ENCODE measurements at regions not wholly inside any gene's neighbourhood (a gene's known extent, or its start where the extent isn't known, plus 50 kb on each side); places are given as distances from the start of the nearest gene placed in this dataset.

- H3K4me3 ChIP-seq (replicated peaks; ENCODE audit: insufficient read depth, low read length), result no peak overlapping the region
- TF ChIP-seq SPI1 (IDR thresholded peaks at IDR 0.05; ENCODE audit: borderline replicate concordance, low read depth), result no peak
- TF ChIP-seq POLR2AphosphoS5 (IDR thresholded peaks at IDR 0.05; ENCODE audit: low read depth), result no peak
- TF ChIP-seq, protein P1, sequence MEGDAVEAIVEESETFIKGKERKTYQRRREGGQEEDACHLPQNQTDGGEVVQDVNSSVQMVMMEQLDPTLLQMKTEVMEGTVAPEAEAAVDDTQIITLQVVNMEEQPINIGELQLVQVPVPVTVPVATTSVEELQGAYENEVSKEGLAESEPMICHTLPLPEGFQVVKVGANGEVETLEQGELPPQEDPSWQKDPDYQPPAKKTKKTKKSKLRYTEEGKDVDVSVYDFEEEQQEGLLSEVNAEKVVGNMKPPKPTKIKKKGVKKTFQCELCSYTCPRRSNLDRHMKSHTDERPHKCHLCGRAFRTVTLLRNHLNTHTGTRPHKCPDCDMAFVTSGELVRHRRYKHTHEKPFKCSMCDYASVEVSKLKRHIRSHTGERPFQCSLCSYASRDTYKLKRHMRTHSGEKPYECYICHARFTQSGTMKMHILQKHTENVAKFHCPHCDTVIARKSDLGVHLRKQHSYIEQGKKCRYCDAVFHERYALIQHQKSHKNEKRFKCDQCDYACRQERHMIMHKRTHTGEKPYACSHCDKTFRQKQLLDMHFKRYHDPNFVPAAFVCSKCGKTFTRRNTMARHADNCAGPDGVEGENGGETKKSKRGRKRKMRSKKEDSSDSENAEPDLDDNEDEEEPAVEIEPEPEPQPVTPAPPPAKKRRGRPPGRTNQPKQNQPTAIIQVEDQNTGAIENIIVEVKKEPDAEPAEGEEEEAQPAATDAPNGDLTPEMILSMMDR (IDR thresholded peaks at IDR 0.05; ENCODE audit: insufficient read depth, low read length), result no peak
- TF ChIP-seq GABPA (IDR thresholded peaks at IDR 0.05; ENCODE audit: low read depth), result no peak
- TF ChIP-seq, protein P2, sequence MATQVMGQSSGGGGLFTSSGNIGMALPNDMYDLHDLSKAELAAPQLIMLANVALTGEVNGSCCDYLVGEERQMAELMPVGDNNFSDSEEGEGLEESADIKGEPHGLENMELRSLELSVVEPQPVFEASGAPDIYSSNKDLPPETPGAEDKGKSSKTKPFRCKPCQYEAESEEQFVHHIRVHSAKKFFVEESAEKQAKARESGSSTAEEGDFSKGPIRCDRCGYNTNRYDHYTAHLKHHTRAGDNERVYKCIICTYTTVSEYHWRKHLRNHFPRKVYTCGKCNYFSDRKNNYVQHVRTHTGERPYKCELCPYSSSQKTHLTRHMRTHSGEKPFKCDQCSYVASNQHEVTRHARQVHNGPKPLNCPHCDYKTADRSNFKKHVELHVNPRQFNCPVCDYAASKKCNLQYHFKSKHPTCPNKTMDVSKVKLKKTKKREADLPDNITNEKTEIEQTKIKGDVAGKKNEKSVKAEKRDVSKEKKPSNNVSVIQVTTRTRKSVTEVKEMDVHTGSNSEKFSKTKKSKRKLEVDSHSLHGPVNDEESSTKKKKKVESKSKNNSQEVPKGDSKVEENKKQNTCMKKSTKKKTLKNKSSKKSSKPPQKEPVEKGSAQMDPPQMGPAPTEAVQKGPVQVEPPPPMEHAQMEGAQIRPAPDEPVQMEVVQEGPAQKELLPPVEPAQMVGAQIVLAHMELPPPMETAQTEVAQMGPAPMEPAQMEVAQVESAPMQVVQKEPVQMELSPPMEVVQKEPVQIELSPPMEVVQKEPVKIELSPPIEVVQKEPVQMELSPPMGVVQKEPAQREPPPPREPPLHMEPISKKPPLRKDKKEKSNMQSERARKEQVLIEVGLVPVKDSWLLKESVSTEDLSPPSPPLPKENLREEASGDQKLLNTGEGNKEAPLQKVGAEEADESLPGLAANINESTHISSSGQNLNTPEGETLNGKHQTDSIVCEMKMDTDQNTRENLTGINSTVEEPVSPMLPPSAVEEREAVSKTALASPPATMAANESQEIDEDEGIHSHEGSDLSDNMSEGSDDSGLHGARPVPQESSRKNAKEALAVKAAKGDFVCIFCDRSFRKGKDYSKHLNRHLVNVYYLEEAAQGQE (IDR thresholded peaks at IDR 0.05; ENCODE audit: insufficient replicate concordance, low read depth), result no peak
- no peaks in the 10 kb centered on the region for H3K27me3 ChIP-seq (ENCODE audit: insufficient read depth, poor library complexity, severe bottlenecking)
- no peak for DNase-seq (ENCODE audit: low read depth in 1 of 2, low spot score in 1 of 2)
- no peak overlapping the region for H3K27ac ChIP-seq (replicated peaks)
Observed at GRCh38 chr2:239791526-239792404, 233.4 kb downstream of the NDUFA10 start.

- no peaks in the 10 kb centered on the region for H3K27me3 ChIP-seq (ENCODE audit: insufficient read depth, poor library complexity, severe bottlenecking)
- H3K27ac ChIP-seq (replicated peaks), result no peak overlapping the region
- H3K4me3 ChIP-seq (replicated peaks; ENCODE audit: insufficient read depth, low read length), result no peak overlapping the region
- DNase-seq (ENCODE audit: low read depth in 1 of 2, low spot score in 1 of 2), result peak in 1 of 2 experiments; percentile 7
- TF ChIP-seq, protein P1 (IDR thresholded peaks at IDR 0.05; ENCODE audit: insufficient read depth, low read length), result no peak
- TF ChIP-seq GABPA (IDR thresholded peaks at IDR 0.05; ENCODE audit: low read depth) (no peak), SPI1 (IDR thresholded peaks at IDR 0.05; ENCODE audit: borderline replicate concordance, low read depth) (no peak), POLR2AphosphoS5 (IDR thresholded peaks at IDR 0.05; ENCODE audit: low read depth) (no peak)
- TF ChIP-seq, protein P2 (IDR thresholded peaks at IDR 0.05; ENCODE audit: insufficient replicate concordance, low read depth), result no peak
Observed at GRCh38 chr2:239790721-239791120, 234.4 kb downstream of the NDUFA10 start.

DNA sequence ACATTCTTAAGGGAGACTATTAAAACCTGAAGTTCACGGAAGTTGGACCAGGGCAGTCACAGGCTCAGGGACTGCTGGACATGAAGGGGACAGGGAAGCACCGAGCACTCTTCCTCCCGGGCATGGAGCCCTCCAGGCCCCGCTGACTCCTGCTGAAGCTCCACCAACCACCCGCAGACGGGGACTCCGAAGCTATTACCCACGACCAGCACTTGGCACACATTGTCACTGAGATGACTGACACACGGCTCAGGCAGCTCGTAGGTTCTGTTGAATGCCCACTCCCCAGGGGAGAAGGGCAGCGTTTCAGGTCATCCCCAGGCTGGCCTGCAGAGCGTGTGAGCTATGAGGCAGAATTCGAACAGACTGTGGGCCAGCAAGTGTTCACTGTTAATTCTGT is 234.8 kb downstream of the NDUFA10 start:
- Histone ChIP-seq H3K4me3 (replicated peaks; ENCODE audit: insufficient read depth, low read length) (no peak overlapping the region), H3K27ac (replicated peaks) (no peak overlapping the region), H3K27me3 (ENCODE audit: insufficient read depth, poor library complexity, severe bottlenecking) (no peaks in the 10 kb centered on the region)
- no peak for DNase-seq (ENCODE audit: low read depth in 1 of 2, low spot score in 1 of 2)
- TF ChIP-seq, protein P2 (IDR thresholded peaks at IDR 0.05; ENCODE audit: insufficient replicate concordance, low read depth), result no peak
- no peak for TF ChIP-seq SPI1 (IDR thresholded peaks at IDR 0.05; ENCODE audit: borderline replicate concordance, low read depth)
- TF ChIP-seq POLR2AphosphoS5 (IDR thresholded peaks at IDR 0.05; ENCODE audit: low read depth), result no peak
- TF ChIP-seq GABPA (IDR thresholded peaks at IDR 0.05; ENCODE audit: low read depth), result no peak
- TF ChIP-seq, protein P1 (IDR thresholded peaks at IDR 0.05; ENCODE audit: insufficient read depth, low read length), result no peak
